SK-N-MC (cell line): ENCODE measurements at regions not wholly inside any gene's neighbourhood (a gene's known extent, or its start where the extent isn't known, plus 50 kb on each side); places are given as distances from the start of the nearest gene placed in this dataset.

Experiments used
- DNase-seq: peaks from one replicate; pipeline ENCODE4 v3.0.0-alpha.2; 2011; ENCODE audit warnings: low read depth, low spot score
- H3K27ac ChIP-seq: fragments of 200-600 bp; sonication (generic); 2 replicates; pipeline ENCODE4 v1.5.1; 2016; ENCODE audit warnings: mixed run types
- H3K36me3 ChIP-seq: fragments of 200-600 bp; sonication (generic); 2 replicates; pipeline ENCODE4 v1.6.1; 2017; ENCODE audit warnings: antibody characterized with exemption, low read length, mixed read lengths; ENCODE audit not compliant: insufficient read depth
- H3K4me3 ChIP-seq: fragments of 200-600 bp; sonication (generic); 2 replicates; pipeline ENCODE4 v1.5.1; 2016
- H3K9ac ChIP-seq: fragments of 200-600 bp; sonication (generic); 2 replicates; pipeline ENCODE4 v1.8.0; 2017; ENCODE audit warnings: mixed run types, mixed read lengths; ENCODE audit not compliant: insufficient read length
- H3K9me3 ChIP-seq: fragments of 200-600 bp; sonication (generic); 2 replicates; pipeline ENCODE4 v1.6.1; 2017; ENCODE audit warnings: low read depth, mild to moderate bottlenecking, antibody characterized with exemption, low read length, moderate library complexity, mixed read lengths
- EZH2 ChIP-seq: fragments of 200-600 bp; sonication (generic); IDR thresholded peaks from one replicate; pipeline ENCODE4 v1.6.1; 2017; ENCODE audit warnings: antibody characterized with exemption
- FOXP2 ChIP-seq: optimal IDR thresholded peaks from 2 replicates; pipeline ENCODE3; 2011; ENCODE audit warnings: mild to moderate bottlenecking, moderate library complexity; ENCODE audit not compliant: insufficient read depth; ENCODE audit errors: extremely low read length, control extremely low read depth
- POLR2AphosphoS5 ChIP-seq: IDR thresholded peaks from 2 replicates; pipeline ENCODE4 v1.6.1; 2012; ENCODE audit warnings: mild to moderate bottlenecking, low read depth, low read length, borderline replicate concordance

DNA sequence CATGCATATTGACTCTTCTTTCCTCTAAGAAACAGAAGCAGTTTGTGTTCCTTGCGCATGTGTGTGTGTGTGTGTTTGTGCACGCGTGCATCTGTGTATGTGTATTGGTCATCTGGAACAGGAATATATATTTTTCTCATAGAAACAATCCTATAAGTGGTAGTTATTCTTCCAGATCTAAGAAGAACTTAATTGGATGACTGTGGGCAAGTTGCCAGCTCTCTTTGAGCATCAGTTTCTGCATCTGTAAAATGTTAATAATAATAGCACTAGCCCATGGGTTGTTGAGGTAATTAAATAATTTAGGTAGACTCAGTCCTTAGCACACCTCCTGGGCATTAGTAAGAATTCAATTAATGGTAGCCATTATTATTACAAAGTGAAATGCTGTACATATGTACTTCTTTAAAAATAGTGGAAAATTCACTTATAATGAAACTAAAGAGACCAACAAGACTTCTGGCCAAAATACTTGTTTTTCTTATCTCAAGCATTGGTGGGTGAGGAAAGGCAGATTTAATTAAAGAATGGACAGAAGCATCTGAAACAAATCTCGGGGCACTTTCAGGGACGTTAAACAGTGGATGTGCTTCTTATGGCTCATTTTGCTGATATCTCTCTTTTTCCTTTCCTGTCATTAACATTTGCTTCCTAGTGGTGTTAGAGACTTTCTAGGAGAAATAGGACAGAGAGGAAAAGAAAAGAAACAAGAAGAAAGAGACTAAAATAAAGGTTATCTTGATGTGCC, 124.9 kb upstream of the HABP2 start:
- DNase-seq: no peak
- H3K9me3 ChIP-seq: no peaks in the 10 kb centered on the region
- TF ChIP-seq FOXP2 (no peak), POLR2AphosphoS5 (no peak), EZH2 (no peak)

DNA sequence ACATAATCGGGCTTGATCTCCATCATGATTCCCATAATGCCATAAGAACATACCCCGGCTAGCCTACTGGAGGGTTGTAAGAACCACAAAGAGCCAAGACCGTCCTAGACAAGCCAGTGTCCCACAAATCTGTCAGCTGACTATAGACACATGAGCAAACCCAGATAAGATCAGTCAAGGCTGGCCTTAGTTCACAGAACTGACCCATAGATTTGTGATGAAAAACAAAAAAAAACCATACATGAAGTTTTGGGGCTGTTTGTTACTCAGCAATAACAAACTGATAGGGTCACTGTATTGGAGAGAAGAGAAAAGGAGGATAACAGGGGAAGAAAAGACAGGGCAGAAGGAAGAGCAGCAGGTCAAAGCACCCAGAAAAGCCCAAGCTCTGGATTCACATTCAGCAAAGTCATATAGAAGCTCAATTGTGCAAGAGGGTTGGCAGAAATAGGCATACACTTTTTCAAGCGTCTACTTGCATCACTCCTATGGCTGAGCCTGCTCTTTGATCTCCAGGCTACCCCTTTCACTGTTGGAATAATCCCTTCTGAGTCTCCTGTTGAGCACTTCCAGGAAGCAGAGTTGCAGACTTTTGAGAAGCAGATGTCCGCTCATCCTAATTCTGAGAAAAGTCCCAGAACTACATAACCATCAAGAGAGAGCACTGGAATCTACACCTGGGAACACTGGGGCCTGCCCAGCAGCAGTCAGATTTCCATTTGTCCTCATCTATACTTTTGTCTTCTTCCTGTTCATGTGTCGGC, 122.0 kb upstream of the HABP2 start:
- no peaks in the 10 kb centered on the region for H3K36me3 ChIP-seq
- no peaks in the 10 kb centered on the region for H3K9me3 ChIP-seq
- TF ChIP-seq FOXP2 (no peak), POLR2AphosphoS5 (no peak), EZH2 (no peak)

More for the DNA sequence above, 124.9 kb upstream of the HABP2 start:
- no peak overlapping the region for H3K4me3 ChIP-seq
- no peaks in the 10 kb centered on the region for H3K36me3 ChIP-seq
- H3K9ac ChIP-seq: no peak overlapping the region
- H3K27ac ChIP-seq: no peak overlapping the region

DNA sequence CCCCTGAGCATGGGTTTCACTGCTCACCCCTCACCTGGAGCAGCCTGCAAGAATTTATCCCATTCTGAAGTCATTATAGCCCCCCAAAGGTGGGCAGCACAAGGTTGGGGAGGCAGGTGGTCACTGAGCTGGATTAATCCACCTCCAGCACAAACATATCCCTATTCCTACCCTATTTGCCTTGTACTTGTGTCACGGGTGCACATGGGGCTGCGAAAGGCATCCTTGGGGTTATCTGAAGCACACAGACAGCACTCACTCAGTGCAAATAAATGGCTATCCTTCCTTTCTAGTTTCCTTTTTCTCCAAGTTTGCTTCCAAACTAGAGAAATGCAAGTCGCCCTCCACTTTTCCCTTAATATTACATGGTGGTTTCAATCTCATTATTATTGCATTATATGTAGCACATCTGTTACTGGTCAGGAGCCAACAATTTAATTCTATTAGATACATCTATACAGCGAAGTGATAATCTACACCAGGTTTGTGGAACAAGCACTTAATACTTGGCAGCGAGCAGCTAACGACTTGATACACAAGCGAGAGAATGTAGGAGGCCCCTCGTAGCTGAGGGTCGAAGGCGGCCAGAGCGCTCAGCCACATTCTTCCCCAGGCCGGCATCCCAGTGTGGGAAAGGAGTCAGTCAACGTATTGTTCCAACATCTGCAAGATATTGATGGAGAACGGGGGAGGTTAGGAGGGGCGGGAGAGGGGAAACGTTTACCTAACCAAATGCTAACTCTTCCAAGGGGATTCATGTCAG, 121.3 kb upstream of the HABP2 start:
- TF ChIP-seq EZH2: no peak
- TF ChIP-seq POLR2AphosphoS5: no peak
- no peak for TF ChIP-seq FOXP2
- Histone ChIP-seq H3K9ac (no peak overlapping the region), H3K36me3 (no peaks in the 10 kb centered on the region), H3K9me3 (no peaks in the 10 kb centered on the region), H3K4me3 (no peak overlapping the region), H3K27ac (no peak overlapping the region)
- no peak for DNase-seq

More for the DNA sequence above, 122.0 kb upstream of the HABP2 start:
- Histone ChIP-seq H3K27ac (no peak overlapping the region), H3K9ac (no peak overlapping the region), H3K4me3 (no peak overlapping the region)
- no peak for DNase-seq

DNA sequence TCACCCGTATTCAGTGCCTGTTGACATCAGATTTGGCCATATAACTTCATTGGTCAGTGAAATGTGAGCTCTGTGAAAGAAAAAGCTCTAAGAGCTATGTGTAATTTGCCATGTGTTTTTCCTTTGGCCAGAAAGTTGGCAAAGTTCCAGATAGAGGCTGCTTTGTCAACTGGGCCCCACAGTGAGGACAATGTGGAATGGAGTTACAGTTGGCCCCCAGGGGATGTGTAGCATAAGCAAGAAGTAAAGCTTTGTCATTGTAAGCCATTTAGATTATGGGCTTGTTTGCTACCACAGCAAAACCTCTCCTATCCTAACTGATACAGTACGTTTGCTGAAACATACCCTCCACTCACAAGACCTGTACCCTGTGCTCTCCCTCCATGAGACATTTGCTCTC, 119.1 kb upstream of the HABP2 start:
- Histone ChIP-seq H3K9ac (no peak overlapping the region), H3K36me3 (no peaks in the 10 kb centered on the region), H3K9me3 (no peaks in the 10 kb centered on the region), H3K4me3 (no peak overlapping the region), H3K27ac (no peak overlapping the region)
- no peak for TF ChIP-seq POLR2AphosphoS5
- no peak for TF ChIP-seq EZH2
- TF ChIP-seq FOXP2: no peak
- DNase-seq: no peak

DNA sequence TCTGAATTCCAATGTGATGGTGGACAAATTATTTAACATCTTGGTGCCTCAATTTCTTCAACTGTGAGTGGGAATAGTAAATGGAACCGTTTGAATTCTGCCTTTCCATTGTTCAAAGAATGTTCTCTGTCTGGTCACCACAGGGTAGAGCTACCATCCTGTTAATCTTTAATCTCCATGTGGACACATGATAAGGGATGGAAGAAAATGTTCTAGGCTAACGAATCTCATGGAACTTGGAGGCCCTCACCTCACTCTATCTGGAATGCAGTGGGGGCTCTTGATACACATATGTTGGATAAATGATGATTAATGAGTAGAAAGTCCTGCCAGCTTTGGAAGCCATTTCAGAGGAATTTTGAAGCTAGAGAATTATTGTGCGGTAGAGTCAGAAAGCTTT, 118.5 kb upstream of the HABP2 start:
- H3K27ac ChIP-seq: no peak overlapping the region
- no peak for TF ChIP-seq EZH2
- no peak for TF ChIP-seq POLR2AphosphoS5
- no peak for TF ChIP-seq FOXP2

DNA sequence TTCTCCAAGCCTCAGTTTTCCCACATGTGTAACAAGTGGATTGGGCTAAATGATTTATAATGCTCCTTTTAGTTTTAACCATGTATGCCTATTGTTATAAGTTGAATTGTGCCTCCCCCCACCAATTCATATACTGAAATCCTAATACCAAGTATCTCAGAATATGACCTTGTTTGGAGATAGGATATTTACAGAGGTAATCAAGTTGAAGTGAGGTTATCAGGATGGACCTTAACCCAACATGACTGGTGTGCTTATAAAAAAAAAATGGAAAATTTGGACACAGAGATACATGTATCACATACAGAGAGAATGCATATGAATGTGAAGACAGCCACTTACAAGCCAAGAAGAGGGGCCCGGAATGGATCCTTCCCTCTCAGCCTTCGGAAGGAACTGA, 117.9 kb upstream of the HABP2 start:
- no peak overlapping the region for H3K27ac ChIP-seq
- no peaks in the 10 kb centered on the region for H3K9me3 ChIP-seq
- H3K9ac ChIP-seq: no peak overlapping the region
- no peak overlapping the region for H3K4me3 ChIP-seq
- no peak for TF ChIP-seq EZH2
- no peak for TF ChIP-seq POLR2AphosphoS5
- TF ChIP-seq FOXP2: no peak
- no peak for DNase-seq
- H3K36me3 ChIP-seq: no peaks in the 10 kb centered on the region

More for the DNA sequence above, 118.5 kb upstream of the HABP2 start:
- no peaks in the 10 kb centered on the region for H3K9me3 ChIP-seq
- no peak overlapping the region for H3K9ac ChIP-seq
- no peak overlapping the region for H3K4me3 ChIP-seq
- H3K36me3 ChIP-seq: no peaks in the 10 kb centered on the region
- DNase-seq: no peak

DNA sequence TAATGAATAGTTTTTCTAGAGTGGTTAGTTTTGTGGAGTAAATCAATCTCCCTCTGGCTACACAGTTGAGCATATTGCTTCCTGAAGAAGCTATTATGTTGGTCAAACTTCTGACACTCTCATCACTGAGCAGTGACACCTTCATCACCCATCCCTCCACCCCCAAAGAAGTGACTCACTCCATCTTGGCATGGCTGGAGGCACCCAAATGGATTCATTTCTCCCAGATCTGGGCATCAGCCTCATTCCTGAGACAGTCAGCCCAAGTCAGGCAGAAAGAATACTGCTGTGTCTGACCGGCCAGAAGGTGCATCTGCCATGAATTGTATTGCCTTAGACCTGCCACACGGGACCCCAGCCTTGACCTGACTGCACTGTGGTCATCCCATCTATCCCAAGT, 117.0 kb upstream of the HABP2 start:
- TF ChIP-seq POLR2AphosphoS5 (no peak), EZH2 (no peak), FOXP2 (no peak)
- Histone ChIP-seq H3K9me3 (no peaks in the 10 kb centered on the region), H3K27ac (no peak overlapping the region), H3K36me3 (no peaks in the 10 kb centered on the region), H3K9ac (no peak overlapping the region), H3K4me3 (no peak overlapping the region)
- DNase-seq: no peak

DNA sequence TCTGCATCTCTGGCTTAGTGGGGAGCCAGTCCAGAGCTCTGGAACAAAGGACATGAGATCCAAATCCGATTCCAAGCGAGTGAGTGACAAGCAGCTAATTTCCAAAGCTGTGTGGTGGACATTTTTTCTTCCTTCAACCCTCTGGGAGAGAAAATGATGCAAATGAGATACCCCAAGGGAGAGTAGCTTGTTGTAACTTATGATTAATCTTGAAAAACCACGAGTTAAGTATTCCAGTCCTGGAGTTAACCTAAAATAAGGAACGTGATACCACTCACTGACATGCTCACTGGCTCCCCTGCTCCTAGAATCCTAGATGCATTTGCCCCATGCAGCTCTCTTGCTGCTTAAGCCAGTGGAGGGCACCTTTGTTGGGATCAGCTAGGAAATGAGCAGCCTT, 116.0 kb upstream of the HABP2 start:
- no peak for DNase-seq
- Histone ChIP-seq H3K27ac (no peak overlapping the region), H3K4me3 (no peak overlapping the region), H3K9me3 (no peaks in the 10 kb centered on the region), H3K36me3 (no peaks in the 10 kb centered on the region), H3K9ac (no peak overlapping the region)
- no peak for TF ChIP-seq EZH2
- TF ChIP-seq FOXP2: no peak
- no peak for TF ChIP-seq POLR2AphosphoS5
